ENCODE measurements at regions not wholly inside any gene's neighbourhood (a gene's known extent, or its start where the extent isn't known, plus 50 kb on each side); places are given as distances from the start of the nearest gene placed in this dataset.

GRCh38 chr16:66254751-66255150 is 111.7 kb upstream of the CDH5 start:
- no peak for TF ChIP-seq CTCF (IDR thresholded peaks at IDR 0.05; ENCODE audit: insufficient read depth, low read depth, low read length)
- no peak overlapping the region for H3K4me3 ChIP-seq (ENCODE audit: low read depth, low read length)
- DNase-seq (ENCODE audit: low read depth), result peak; percentile 83

- DNase-seq (ENCODE audit: low read depth), result peak; percentile 31
These were observed 112.4 kb upstream of the CDH5 start for GRCh38 chr16:66254106-66254505.

DNA sequence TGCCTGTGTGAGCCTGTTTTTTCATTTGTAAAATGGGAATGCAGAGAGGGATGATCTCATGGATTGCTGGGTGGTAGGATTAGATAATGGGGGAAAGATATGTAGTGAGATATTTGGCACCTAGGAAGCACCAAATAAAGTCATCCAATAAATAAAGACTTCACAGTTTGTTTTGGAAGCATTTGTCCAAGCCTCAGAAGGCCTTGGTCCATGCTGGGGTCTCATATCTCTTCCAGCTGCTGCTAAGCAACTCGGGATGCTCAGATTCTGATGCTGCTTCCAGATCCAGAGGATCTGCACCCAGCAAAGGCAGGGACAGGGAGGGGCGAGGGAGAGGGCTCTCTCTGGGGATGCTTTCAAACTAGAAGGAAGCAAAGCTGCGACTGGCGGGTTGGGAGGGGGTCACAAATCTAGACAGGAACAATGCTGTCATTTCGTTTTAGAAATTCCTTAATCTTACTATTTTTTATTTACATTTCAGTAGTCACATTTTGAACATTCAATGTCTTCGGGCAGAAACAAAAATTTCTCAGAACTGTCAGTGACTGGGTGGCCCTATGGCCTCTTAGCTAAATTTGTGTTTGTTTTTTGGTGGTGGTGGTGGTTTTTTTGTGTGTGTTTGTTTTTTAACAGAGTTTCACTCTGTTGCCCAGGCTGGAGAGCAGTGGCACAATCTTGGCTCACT is 114.9 kb upstream of the CDH5 start:
- no peak for TF ChIP-seq CTCF (IDR thresholded peaks at IDR 0.05; ENCODE audit: insufficient read depth, low read depth, low read length)
- no peak for DNase-seq (ENCODE audit: low read depth)
- no peak overlapping the region for H3K4me3 ChIP-seq (ENCODE audit: low read depth, low read length)

More at GRCh38 chr16:66254106-66254505, 112.4 kb upstream of the CDH5 start:
- TF ChIP-seq CTCF (IDR thresholded peaks at IDR 0.05; ENCODE audit: insufficient read depth, low read depth, low read length), result no peak
- no peak overlapping the region for H3K4me3 ChIP-seq (ENCODE audit: low read depth, low read length)

DNA sequence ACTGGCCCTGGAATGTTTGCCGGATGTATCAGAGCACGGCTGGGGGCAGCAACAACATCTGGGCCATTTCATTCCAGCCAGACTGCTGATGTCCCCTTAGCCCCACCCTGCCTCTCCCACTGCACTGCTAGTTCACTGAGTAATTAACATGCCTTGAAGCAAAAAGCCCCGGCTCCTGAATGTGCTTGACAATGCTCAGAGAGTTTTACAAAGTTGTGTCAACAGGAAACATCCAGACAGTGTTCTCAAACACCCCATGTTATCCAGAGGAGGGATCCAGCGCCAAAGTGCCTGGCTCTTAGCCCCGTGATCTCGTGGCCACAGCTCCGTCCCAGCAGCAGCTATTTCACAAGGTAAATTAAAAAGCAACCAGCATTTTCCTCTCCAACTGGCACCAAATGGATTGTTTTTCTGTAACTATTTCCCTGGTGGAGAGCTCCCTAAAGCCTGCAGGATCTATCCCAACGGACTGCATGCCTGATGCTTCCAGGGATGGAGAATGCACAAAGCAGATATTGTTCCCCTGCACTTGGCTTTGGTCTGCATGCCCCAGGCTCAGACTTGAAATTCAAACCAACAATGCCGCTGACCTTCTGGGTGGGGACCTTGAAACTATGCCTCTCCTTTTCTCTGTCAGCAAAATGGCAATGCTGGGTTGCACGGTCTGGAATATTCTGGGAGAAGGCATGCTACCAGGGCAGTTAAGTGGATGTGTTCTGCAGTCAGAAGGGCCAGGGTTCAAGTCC is 115.6 kb upstream of the CDH5 start:
- TF ChIP-seq CTCF (IDR thresholded peaks at IDR 0.05; ENCODE audit: insufficient read depth, low read depth, low read length), result no peak
- DNase-seq (ENCODE audit: low read depth), result peak; percentile 78
- no peak overlapping the region for H3K4me3 ChIP-seq (ENCODE audit: low read depth, low read length)

DNA sequence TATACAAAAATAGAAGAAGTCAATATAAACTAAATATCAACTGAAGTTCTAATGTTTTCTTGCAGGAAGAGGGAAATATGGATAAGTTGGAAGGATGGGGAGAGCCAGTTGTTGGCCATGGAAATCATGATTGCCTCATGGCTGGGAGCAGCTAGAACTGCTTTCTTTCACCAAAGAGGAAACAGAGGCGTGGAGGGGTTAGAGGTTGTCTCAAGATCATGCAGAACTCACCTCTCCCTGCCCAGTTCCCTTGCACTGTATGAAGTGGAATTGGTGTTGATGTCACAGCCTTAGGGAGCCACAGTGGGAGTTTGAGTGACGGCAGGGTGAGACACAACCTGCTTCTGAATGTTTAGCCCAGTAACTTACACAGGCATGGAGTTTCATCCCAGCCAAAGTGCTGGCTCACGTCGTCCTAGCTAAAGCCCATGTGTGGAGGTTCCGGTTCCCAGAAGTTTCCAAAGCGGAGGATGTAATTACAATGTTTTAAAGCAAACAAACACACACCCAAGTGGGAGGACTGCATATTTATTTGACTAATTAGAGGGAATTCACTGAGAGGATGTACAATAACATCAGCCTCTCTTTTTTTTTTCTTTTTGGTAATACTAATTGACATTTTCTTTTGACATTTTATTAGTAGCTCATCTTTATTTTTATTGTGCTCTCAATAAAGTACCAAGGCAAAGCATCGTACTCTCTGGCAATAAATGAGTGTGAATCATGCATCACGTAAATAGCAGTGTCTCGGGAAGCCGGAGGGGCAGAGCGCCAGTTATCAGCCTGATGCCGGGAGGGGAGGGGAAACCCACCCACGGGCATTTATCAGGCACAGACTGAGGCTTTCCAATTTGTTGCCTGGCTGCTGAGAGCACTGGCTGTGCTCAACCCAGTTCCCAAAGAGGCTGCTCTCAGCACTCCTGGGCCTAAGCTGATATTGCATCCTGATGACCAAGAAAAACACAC is 118.7 kb upstream of the CDH5 start:
- no peak for TF ChIP-seq CTCF (IDR thresholded peaks at IDR 0.05; ENCODE audit: insufficient read depth, low read depth, low read length)
- peak; percentile 76 for DNase-seq (ENCODE audit: low read depth)
- H3K4me3 ChIP-seq (ENCODE audit: low read depth, low read length), result no peak overlapping the region

GRCh38 chr16:66245868-66246267 is 120.6 kb upstream of the CDH5 start:
- no peak for DNase-seq (ENCODE audit: low read depth)
- no peak for TF ChIP-seq CTCF (IDR thresholded peaks at IDR 0.05; ENCODE audit: insufficient read depth, low read depth, low read length)
- H3K4me3 ChIP-seq (ENCODE audit: low read depth, low read length), result no peak overlapping the region

Measured in fibroblast of villous mesenchyme (primary cell).